PC-9 (cell line): ENCODE measurements at regions not wholly inside any gene's neighbourhood (a gene's known extent, or its start where the extent isn't known, plus 50 kb on each side); places are given as distances from the start of the nearest gene placed in this dataset.

Experiments
- EZH2 ChIP-seq: fragments of 200-600 bp; sonication (generic); IDR thresholded peaks from 2 replicates; pipeline ENCODE4 v1.8.0; 2017; ENCODE audit warnings: antibody characterized with exemption, low read depth
- TF ChIP-seq, protein P1 (sequence below): fragments of 200-600 bp; sonication (generic); conservative IDR thresholded peaks from 2 replicates; pipeline ENCODE4 v1.6.1; 2017; ENCODE audit warnings: mixed run types, antibody characterized with exemption, mild to moderate bottlenecking, moderate library complexity

DNA sequence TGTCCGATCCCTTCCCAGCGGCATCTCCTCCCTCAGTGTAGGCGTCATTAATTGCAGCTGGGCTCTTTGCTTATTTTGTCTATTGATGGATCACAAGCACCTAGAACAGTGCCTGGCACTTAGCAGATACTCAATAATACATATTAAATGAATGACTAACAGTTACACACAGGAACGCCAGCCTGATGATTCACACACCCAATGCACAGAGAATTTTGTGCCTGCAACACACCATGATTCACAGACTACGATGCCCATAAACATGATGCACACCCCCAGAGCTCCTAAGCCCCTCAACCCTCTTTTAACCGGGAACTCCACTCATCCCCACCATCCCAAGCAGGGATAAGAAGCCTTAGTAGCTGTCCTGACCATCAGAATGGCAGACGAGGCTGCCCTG lies 66.6 kb upstream of the TMEM97 start:
- TF ChIP-seq, protein P1, sequence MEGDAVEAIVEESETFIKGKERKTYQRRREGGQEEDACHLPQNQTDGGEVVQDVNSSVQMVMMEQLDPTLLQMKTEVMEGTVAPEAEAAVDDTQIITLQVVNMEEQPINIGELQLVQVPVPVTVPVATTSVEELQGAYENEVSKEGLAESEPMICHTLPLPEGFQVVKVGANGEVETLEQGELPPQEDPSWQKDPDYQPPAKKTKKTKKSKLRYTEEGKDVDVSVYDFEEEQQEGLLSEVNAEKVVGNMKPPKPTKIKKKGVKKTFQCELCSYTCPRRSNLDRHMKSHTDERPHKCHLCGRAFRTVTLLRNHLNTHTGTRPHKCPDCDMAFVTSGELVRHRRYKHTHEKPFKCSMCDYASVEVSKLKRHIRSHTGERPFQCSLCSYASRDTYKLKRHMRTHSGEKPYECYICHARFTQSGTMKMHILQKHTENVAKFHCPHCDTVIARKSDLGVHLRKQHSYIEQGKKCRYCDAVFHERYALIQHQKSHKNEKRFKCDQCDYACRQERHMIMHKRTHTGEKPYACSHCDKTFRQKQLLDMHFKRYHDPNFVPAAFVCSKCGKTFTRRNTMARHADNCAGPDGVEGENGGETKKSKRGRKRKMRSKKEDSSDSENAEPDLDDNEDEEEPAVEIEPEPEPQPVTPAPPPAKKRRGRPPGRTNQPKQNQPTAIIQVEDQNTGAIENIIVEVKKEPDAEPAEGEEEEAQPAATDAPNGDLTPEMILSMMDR, result no peak
- no peak for TF ChIP-seq EZH2
